Nucleus accumbens (tissue), 56 donors: ENCODE measurements at regions not wholly inside any gene's neighbourhood (a gene's known extent, or its start where the extent isn't known, plus 50 kb on each side); places are given as distances from the start of the nearest gene placed in this dataset.
"Not testable (repeated sequence)": the region's sequence is repeated elsewhere in the genome, so short reads cannot be mapped to it uniquely, and the experiment has no call there.

Experiments
- DNase-seq, 56 donors: peaks; one replicate each; lab custom pipeline; 2025; lab: John Stamatoyannopoulos, UW

DNA sequence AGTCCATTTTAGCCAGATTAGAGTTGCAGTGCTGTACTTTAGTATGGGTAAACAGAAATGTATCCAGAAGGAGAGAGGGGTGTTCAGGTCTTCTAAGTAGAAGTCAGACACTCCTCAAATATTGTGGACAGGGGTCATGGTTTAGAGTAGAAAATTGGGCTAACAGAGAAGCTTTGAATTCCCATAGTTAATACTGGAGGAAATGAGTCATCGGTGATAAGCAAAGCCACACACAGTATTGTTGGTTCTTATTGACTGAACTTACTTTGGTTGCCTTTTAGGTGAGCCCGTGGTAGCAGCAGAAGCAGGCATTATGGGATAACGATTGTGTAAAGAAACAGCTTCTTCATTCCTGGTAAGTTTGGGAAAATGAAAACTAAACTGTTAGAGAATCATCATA is 66.7 kb upstream of the ERV3-1 start:
- DNase-seq, result not testable (repeated sequence)

DNA sequence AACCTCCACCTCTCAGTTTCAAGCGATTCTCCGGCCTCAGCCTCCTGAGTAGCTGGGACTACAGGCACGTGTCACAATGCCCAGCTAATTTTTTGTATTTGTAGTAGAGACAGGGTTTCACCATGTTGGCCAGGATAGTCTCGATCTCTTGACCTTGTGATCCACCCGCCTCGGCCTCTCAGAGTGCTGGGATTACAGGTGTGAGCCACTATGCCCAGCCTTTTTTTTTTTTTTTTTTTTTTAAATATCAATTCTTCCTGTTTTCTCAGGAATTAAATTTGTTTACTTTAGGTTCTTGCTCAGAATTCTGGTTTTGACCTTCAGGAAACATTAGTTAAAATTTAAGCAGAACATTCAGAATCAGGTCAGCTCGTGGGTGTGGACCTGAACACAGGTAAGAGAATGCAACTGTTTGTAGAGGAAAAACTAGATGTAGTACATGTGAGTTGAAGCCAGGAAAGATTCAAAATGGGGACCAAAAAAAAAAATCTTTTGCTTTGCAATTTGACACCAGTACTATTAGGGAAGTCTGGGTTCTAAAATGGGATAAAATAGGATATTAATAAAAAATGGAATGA is 65.5 kb upstream of the ERV3-1 start:
- not testable (repeated sequence) for DNase-seq

DNA sequence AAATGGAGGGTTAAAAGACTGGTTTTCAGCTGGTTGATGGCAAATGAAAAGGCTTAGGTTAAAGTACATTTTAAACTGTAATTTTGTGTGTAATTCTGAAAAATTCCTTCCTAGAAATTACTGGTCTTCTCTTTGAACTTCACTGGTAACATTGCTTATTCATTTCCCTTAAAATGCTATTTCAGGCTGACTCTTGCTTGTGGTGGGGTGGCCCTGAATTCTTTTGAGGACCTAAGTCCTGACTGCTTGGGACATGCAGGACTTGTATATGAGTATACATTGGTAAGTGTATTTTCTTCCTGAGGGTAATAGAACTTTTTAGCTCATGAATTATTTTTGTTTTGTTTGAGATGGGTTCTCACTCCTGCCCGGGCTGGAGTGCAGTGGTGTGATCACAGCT is 63.0 kb upstream of the ERV3-1 start:
- not testable (repeated sequence) for DNase-seq

DNA sequence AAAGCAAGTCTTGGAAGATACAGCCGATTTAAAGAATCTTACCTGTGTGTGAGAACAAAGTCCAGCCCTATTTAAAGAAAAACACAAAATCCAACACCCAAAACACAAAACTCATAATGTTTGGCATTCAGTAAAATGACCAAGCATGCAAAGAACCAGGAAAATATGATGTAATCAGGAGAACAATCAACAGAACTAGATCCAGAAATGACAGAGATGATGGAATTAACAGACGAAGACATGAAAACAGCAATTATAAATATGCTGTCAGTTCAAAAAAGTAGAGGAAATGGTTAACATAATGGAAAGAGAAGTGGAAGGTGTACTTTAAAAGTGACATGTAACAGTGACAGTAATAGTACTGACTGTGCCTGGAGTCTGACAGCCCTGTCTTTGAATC is 56.1 kb upstream of the ERV3-1 start:
- DNase-seq, result not testable (repeated sequence)

DNA sequence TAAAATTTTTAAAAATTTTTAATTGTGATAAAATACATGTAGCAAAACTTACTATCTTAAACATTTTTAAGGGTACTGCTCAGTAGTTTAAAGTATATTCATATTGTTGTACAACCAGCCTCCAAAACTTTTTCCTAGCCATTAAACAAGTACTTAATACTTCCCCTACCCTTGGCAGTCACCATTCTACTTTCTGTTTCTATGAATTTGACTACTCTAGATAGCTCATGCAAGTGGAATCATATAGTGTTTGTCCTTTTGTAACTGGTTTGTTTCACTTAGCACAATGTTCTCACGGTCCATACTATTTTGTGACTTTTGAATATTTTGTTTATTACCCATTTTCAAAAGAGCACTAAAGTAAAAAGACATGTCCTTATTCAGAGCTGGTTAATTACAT is 52.8 kb upstream of the ERV3-1 start:
- DNase-seq, result not testable (repeated sequence)
